IPS-20b (cell line): ENCODE measurements at regions not wholly inside any gene's neighbourhood (a gene's known extent, or its start where the extent isn't known, plus 50 kb on each side); places are given as distances from the start of the nearest gene placed in this dataset.
"Not testable (repeated sequence)": the region's sequence is repeated elsewhere in the genome, so short reads cannot be mapped to it uniquely, and the experiment has no call there.

Experiments used
- H3K27ac ChIP-seq: one replicate; pipeline ENCODE4 v1.5.1; 2013; ENCODE audit warnings: low read length
- H3K27me3 ChIP-seq: 2 replicates; pipeline ENCODE4 v1.6.1; 2013; ENCODE audit warnings: mild to moderate bottlenecking, low read length, inconsistent platforms; ENCODE audit not compliant: insufficient read depth
- H3K36me3 ChIP-seq: 2 replicates; pipeline ENCODE4 v1.6.1; 2013; ENCODE audit warnings: low read depth, mild to moderate bottlenecking, inconsistent platforms, low read length, moderate library complexity; ENCODE audit not compliant: insufficient read depth
- H3K4me1 ChIP-seq: 2 replicates; pipeline ENCODE4 v1.6.1; 2013; ENCODE audit warnings: mild to moderate bottlenecking, control low read depth, inconsistent platforms, low read length, moderate library complexity; ENCODE audit not compliant: insufficient read depth
- H3K4me3 ChIP-seq: 2 replicates; pipeline ENCODE4 v1.5.1; 2013; ENCODE audit warnings: mild to moderate bottlenecking, low read length, inconsistent platforms
- H3K9ac ChIP-seq: 2 replicates; pipeline ENCODE4 v1.6.1; 2013; ENCODE audit warnings: low read depth, mild to moderate bottlenecking, inconsistent platforms, low read length, moderate library complexity
- H3K9me3 ChIP-seq: 2 replicates; pipeline ENCODE4 v1.6.1; 2013; ENCODE audit warnings: mild to moderate bottlenecking, low read depth, low read length, inconsistent platforms; ENCODE audit not compliant: insufficient read depth

DNA sequence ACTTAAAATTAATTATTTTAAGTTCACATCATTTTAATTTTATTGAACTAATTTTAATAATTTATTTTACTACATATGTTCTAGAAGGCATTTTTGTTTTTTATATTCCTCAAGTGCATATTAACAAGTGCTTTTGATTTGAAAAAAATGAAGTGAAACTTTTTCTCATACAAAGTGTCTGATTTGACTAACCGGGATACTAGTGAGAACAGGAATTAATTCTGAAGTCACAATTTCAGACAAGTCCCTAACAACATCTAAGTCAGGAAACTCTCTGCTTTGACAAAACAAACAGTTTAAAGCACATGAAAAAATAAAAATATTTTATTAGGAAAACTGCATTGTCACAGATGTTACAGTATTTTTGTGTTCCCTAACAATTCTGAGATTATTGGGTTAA is 1166.3 kb upstream of the CITED2 start:
- Histone ChIP-seq H3K27ac (no peak overlapping the region), H3K36me3 (no peaks in the 10 kb centered on the region), H3K9me3 (peaks cover 4% of the 10 kb centered on the region; the same call in 1 of the 2 replicates)

GRCh38 chr6:140538926-140539325 is 1164.5 kb upstream of the CITED2 start:
- no peaks in the 10 kb centered on the region for H3K27me3 ChIP-seq
- no peak overlapping the region for H3K27ac ChIP-seq
- H3K4me1 ChIP-seq: peaks cover 20% of the 10 kb centered on the region
- H3K36me3 ChIP-seq: no peaks in the 10 kb centered on the region
- no peak overlapping the region for H3K9ac ChIP-seq
- H3K9me3 ChIP-seq: peaks cover 17% of the 10 kb centered on the region
- no peak overlapping the region for H3K4me3 ChIP-seq

More for the DNA sequence above, 1166.3 kb upstream of the CITED2 start:
- Histone ChIP-seq H3K27me3 (no peaks in the 10 kb centered on the region), H3K9ac (no peak overlapping the region), H3K4me1 (peaks cover 20% of the 10 kb centered on the region), H3K4me3 (no peak overlapping the region)

DNA sequence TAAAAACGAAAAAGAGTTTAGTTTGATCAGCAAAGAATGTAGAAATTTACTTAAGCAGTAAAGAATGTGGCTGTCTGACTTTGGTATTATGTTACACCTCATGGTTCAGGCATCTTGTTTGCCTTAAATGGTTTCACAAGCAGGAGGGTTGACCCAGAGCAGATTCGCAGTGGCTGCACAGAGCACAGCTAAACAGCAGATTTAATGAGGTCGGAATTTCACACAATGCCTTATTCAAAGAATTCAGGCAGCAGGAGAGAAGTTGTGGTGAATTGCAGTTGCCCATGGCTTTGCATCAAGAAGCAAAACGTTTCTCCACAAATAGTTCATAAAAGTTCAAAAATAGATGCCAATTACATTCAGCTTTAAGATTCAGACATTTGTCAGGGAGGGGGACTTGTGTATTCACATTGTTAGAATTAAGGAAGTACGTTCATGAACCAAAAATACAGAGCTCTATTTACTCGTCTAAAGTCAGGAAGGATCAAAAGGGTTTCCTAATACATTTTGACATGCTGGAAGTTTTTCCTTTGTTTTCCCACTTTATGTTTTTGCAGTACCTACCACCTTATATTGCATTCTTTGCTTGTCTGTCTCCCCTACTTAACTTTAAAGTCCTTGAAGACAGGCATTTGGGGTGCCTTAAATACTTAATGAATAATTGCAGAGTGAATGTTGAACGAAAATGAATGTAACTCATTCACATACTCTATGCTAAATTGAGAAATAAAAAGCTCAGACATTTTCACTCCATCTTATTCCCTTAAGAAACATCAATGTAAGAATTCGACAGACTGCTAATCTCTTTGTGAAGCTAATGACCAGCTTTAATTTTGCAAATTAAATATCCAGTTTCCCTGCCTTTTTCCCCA is 1163.6 kb upstream of the CITED2 start:
- Histone ChIP-seq H3K9ac (peak overlapping the region; percentile 38; the same call in 1 of the 2 replicates), H3K27ac (peak overlapping the region; percentile 45), H3K27me3 (no peaks in the 10 kb centered on the region), H3K4me1 (peaks cover 20% of the 10 kb centered on the region), H3K36me3 (no peaks in the 10 kb centered on the region), H3K9me3 (peaks cover 17% of the 10 kb centered on the region), H3K4me3 (no peak overlapping the region)

GRCh38 chr6:140537211-140537610 is 1162.8 kb upstream of the CITED2 start:
- Histone ChIP-seq H3K9me3 (peaks cover 17% of the 10 kb centered on the region), H3K27ac (peak overlapping the region; percentile 45), H3K9ac (peak overlapping the region; percentile 38; the same call in 1 of the 2 replicates), H3K4me1 (peaks cover 20% of the 10 kb centered on the region), H3K36me3 (no peaks in the 10 kb centered on the region), H3K27me3 (no peaks in the 10 kb centered on the region), H3K4me3 (no peak overlapping the region)

GRCh38 chr6:140535511-140535910 is 1161.1 kb upstream of the CITED2 start:
- Histone ChIP-seq H3K4me1 (peaks cover 20% of the 10 kb centered on the region), H3K4me3 (no peak overlapping the region), H3K27ac (no peak overlapping the region), H3K36me3 (no peaks in the 10 kb centered on the region), H3K9me3 (peaks cover 17% of the 10 kb centered on the region), H3K27me3 (no peaks in the 10 kb centered on the region), H3K9ac (no peak overlapping the region)

DNA sequence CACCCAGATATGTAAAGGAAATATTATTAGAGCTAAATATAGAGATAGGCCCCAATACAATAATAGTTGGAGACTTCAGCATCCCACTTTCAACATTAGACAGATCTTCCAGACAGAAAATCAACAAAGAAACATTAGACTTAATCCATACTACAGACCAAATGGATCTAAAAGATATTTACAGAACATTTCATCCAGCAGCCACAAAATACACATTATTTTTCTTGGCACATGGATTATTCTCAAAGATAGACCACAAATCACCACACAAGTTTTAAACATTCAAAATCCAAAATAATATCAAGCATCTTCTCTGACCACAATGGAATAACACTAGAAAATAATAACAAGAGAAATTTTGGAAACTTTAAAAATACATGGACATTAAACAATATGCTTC is 1159.1 kb upstream of the CITED2 start:
- Histone ChIP-seq H3K9me3 (peaks cover 17% of the 10 kb centered on the region), H3K4me3 (no peak overlapping the region), H3K9ac (no peak overlapping the region), H3K36me3 (no peaks in the 10 kb centered on the region), H3K27me3 (no peaks in the 10 kb centered on the region), H3K27ac (no peak overlapping the region), H3K4me1 (peaks cover 14% of the 10 kb centered on the region)

- H3K36me3 ChIP-seq: no peaks in the 10 kb centered on the region
- H3K4me1 ChIP-seq: no peaks in the 10 kb centered on the region
- H3K9me3 ChIP-seq: no peaks in the 10 kb centered on the region
- no peaks in the 10 kb centered on the region for H3K27me3 ChIP-seq
- H3K9ac ChIP-seq: no peak overlapping the region
- H3K27ac ChIP-seq: no peak overlapping the region
- no peak overlapping the region for H3K4me3 ChIP-seq
Observed at GRCh38 chr6:140504776-140505175, 1130.3 kb upstream of the CITED2 start.

DNA sequence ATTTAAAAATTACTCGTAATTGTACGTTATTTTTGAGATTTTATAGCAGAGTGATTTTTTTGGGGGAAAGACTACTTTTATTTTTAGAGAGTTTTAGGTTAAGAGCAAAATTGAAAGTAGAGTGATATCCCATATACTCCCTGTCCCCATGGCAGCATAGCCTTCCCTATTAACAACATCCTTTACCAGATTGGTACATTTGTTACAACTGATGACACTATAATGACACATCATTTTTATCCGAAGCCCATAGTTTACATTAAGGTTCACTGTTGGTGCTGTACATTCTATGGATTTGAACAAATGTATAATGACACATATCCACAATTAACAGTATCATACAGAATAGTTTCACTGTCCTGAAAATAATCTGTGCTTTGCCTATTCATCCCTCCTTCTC is 1126.4 kb upstream of the CITED2 start:
- Histone ChIP-seq H3K27ac (no peak overlapping the region), H3K27me3 (no peaks in the 10 kb centered on the region), H3K4me3 (no peak overlapping the region), H3K36me3 (no peaks in the 10 kb centered on the region), H3K9me3 (no peaks in the 10 kb centered on the region), H3K4me1 (no peaks in the 10 kb centered on the region), H3K9ac (no peak overlapping the region)

GRCh38 chr6:140499607-140500006 is 1125.2 kb upstream of the CITED2 start:
- no peak overlapping the region for H3K4me3 ChIP-seq
- no peaks in the 10 kb centered on the region for H3K36me3 ChIP-seq
- H3K4me1 ChIP-seq: no peaks in the 10 kb centered on the region
- H3K27ac ChIP-seq: no peak overlapping the region
- no peak overlapping the region for H3K9ac ChIP-seq
- no peaks in the 10 kb centered on the region for H3K27me3 ChIP-seq
- no peaks in the 10 kb centered on the region for H3K9me3 ChIP-seq

DNA sequence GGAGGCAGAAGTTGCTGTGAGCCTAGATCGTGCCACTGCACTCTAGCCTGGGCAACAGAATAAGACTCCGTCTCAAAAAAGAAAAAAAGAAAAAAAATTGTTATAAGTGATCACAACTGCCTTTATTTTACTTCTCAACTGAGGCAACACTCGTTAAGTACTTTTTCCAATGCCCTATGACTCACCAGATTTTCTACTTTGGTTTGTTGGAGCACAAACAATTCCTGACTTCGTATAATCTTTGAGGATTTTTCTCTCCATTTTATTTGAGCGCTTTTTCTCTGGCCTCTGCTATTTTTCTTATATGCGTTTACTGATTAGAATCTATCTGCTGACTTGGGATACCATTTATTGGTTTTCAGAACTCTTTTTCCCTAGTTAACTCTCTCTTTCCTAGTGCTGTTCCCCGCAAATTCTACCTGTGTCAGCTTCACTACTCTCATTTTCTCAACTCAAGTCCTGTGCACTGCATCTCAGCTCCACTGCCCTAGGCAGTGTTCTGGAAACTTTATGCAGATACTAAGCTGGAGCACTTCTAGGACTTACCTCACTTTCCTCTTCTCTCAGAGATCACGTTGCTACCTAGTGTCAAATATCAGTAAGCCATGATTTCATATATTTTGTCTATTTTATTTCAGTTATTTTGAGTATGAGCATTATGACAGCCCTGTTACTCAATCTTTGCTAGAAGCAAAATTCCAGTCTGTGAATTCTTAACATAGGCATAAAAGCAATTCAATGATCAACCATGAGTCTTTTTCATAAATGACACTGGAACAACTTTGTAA is 1120.1 kb upstream of the CITED2 start:
- Histone ChIP-seq H3K27ac (no peak overlapping the region), H3K36me3 (no peaks in the 10 kb centered on the region), H3K27me3 (no peaks in the 10 kb centered on the region), H3K9me3 (no peaks in the 10 kb centered on the region), H3K4me1 (no peaks in the 10 kb centered on the region), H3K4me3 (no peak overlapping the region), H3K9ac (no peak overlapping the region)

- H3K9ac ChIP-seq, H3K27me3 ChIP-seq, H3K27ac ChIP-seq, H3K4me3 ChIP-seq, H3K36me3 ChIP-seq, H3K9me3 ChIP-seq, H3K4me1 ChIP-seq: not testable (repeated sequence)
Observed at GRCh38 chr6:140493470-140493869, 1119.0 kb upstream of the CITED2 start.

- no peaks in the 10 kb centered on the region for H3K27me3 ChIP-seq
- peaks cover 12% of the 10 kb centered on the region; the same call in 1 of the 2 replicates for H3K9me3 ChIP-seq
- no peak overlapping the region for H3K4me3 ChIP-seq
- no peak overlapping the region for H3K27ac ChIP-seq
- H3K36me3 ChIP-seq: no peaks in the 10 kb centered on the region
- H3K9ac ChIP-seq: no peak overlapping the region
- peaks cover 1% of the 10 kb centered on the region for H3K4me1 ChIP-seq
Observed at GRCh38 chr6:140490081-140490480, 1115.6 kb upstream of the CITED2 start.
